Astrocyte of the spinal cord (primary cell): ENCODE measurements at regions not wholly inside any gene's neighbourhood (a gene's known extent, or its start where the extent isn't known, plus 50 kb on each side); places are given as distances from the start of the nearest gene placed in this dataset.

ENCODE experiments used
- DNase-seq: peaks from one replicate; pipeline ENCODE4 v3.0.0; 2011; ENCODE audit warnings: low read depth, low spot score
- H3K4me3 ChIP-seq: 2 replicates; pipeline ENCODE4 v1.5.1; 2011; ENCODE audit warnings: low read depth, mild to moderate bottlenecking, low read length, moderate library complexity
- in situ Hi-C: cut with HindIII; loops from 2 replicates; pipeline ENCODE4 v1.10.0; 2017; ENCODE audit warnings: low sequenced_read_pairs
- TF ChIP-seq, protein P1 (sequence below): IDR thresholded peaks from 2 replicates; pipeline ENCODE4 v1.5.1; 2012; ENCODE audit warnings: low read depth, mild to moderate bottlenecking, low read length, inconsistent platforms

DNA sequence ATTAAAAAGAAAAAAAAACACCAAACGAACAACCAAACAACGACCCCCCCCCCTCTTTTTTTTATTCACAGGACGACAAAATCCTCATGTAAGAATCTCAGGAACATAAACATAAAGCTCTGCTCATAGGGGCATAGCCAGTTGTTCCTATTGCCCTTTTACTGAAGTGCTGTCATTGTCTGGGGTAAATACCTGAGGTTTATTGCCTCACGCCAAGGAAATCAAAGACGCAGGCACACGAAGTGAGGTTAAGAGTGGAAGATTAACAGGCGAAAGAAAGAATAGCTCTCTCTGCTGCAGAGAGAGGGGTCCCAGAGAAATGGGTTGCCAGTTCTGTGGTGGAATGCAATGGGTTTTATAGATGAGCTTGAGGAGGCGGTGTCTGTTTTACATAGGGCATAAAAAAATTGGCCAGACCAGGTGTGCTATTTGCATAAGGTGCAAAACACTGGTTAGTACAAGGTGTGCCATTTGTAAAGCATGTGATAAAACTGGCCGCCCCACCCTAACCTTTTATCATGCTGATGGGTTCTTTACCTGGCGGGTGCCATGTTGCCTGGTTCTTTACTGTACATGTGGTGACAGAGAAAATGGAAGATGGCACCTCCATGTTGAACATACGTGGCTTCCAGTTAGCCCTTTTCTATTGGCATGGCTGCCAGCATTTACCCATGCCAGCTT lies 257.6 kb upstream of the ZPLD1 start:
- no peak for DNase-seq
- TF ChIP-seq, protein P1, sequence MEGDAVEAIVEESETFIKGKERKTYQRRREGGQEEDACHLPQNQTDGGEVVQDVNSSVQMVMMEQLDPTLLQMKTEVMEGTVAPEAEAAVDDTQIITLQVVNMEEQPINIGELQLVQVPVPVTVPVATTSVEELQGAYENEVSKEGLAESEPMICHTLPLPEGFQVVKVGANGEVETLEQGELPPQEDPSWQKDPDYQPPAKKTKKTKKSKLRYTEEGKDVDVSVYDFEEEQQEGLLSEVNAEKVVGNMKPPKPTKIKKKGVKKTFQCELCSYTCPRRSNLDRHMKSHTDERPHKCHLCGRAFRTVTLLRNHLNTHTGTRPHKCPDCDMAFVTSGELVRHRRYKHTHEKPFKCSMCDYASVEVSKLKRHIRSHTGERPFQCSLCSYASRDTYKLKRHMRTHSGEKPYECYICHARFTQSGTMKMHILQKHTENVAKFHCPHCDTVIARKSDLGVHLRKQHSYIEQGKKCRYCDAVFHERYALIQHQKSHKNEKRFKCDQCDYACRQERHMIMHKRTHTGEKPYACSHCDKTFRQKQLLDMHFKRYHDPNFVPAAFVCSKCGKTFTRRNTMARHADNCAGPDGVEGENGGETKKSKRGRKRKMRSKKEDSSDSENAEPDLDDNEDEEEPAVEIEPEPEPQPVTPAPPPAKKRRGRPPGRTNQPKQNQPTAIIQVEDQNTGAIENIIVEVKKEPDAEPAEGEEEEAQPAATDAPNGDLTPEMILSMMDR: no peak
- in situ Hi-C loops: no loop called here
- H3K4me3 ChIP-seq: no peak overlapping the region

- DNase-seq: no peak
- TF ChIP-seq, protein P1: no peak
- H3K4me3 ChIP-seq: no peak overlapping the region
- in situ Hi-C loops: no loop called here
Measured at GRCh38 chr3:102178817-102179216, 256.0 kb upstream of the ZPLD1 start.

- in situ Hi-C loops: no loop called here
- H3K4me3 ChIP-seq: no peak overlapping the region
- TF ChIP-seq, protein P1: no peak
- peak; percentile 49 for DNase-seq
Measured at GRCh38 chr3:102179326-102180177, 255.3 kb upstream of the ZPLD1 start.

- TF ChIP-seq, protein P1: no peak
- peak; percentile 92 for DNase-seq
- in situ Hi-C loops: no loop called here
- no peak overlapping the region for H3K4me3 ChIP-seq
Measured at GRCh38 chr3:102180280-102180931, 254.4 kb upstream of the ZPLD1 start.

GRCh38 chr3:102181175-102181920 lies 253.5 kb upstream of the ZPLD1 start:
- peak; percentile 91 for DNase-seq

More at GRCh38 chr3:102181175-102181920, 253.5 kb upstream of the ZPLD1 start:
- TF ChIP-seq, protein P1: no peak
- no peak overlapping the region for H3K4me3 ChIP-seq
- in situ Hi-C loops: no loop called here
